Stimulated activated memory B cell treated with anti-CD40 and anti-IgM and Interleukin-4, amounts not matched to agents 10 μg/mL and 1 μg/mL and 100 μg/mL, for 72 hours (primary cell): ENCODE measurements at regions not wholly inside any gene's neighbourhood (a gene's known extent, or its start where the extent isn't known, plus 50 kb on each side); places are given as distances from the start of the nearest gene placed in this dataset.
"Not testable (repeated sequence)": the region's sequence is repeated elsewhere in the genome, so short reads cannot be mapped to it uniquely, and the experiment has no call there.

ENCODE experiments used
- ATAC-seq: fragments of 150-1000 bp; cut with Tn5 transposase; 2 replicates; pipeline ENCODE4 v1.10.0; 2021
- H3K27ac Mint-ChIP-seq: one replicate; pipeline ENCODE4 v1.8.0; 2022; ENCODE audit warnings: mild to moderate bottlenecking, mixed read lengths
- H3K27me3 Mint-ChIP-seq: one replicate; pipeline ENCODE4 v1.8.0; 2022; ENCODE audit warnings: mixed read lengths
- H3K36me3 Mint-ChIP-seq: one replicate; pipeline ENCODE4 v1.8.0; 2022; ENCODE audit warnings: mixed read lengths
- H3K4me1 Mint-ChIP-seq: one replicate; pipeline ENCODE4 v1.8.0; 2022; ENCODE audit warnings: mixed read lengths
- H3K4me3 Mint-ChIP-seq: one replicate; pipeline ENCODE4 v1.8.0; 2022; ENCODE audit warnings: mild to moderate bottlenecking, moderate library complexity, mixed read lengths
- H3K9me3 Mint-ChIP-seq: one replicate; pipeline ENCODE4 v1.8.0; 2022; ENCODE audit warnings: mixed read lengths

- Mint-ChIP-seq H3K27ac (no peak overlapping the region), H3K4me3 (no peak overlapping the region), H3K9me3 (peaks cover 7% of the 10 kb centered on the region), H3K36me3 (no peaks in the 10 kb centered on the region), H3K4me1 (peaks cover 5% of the 10 kb centered on the region), H3K27me3 (peaks cover 21% of the 10 kb centered on the region)
- no peak for ATAC-seq
Observed at GRCh38 chr14:71773898-71774481, 158.2 kb upstream of the RGS6 start.

DNA sequence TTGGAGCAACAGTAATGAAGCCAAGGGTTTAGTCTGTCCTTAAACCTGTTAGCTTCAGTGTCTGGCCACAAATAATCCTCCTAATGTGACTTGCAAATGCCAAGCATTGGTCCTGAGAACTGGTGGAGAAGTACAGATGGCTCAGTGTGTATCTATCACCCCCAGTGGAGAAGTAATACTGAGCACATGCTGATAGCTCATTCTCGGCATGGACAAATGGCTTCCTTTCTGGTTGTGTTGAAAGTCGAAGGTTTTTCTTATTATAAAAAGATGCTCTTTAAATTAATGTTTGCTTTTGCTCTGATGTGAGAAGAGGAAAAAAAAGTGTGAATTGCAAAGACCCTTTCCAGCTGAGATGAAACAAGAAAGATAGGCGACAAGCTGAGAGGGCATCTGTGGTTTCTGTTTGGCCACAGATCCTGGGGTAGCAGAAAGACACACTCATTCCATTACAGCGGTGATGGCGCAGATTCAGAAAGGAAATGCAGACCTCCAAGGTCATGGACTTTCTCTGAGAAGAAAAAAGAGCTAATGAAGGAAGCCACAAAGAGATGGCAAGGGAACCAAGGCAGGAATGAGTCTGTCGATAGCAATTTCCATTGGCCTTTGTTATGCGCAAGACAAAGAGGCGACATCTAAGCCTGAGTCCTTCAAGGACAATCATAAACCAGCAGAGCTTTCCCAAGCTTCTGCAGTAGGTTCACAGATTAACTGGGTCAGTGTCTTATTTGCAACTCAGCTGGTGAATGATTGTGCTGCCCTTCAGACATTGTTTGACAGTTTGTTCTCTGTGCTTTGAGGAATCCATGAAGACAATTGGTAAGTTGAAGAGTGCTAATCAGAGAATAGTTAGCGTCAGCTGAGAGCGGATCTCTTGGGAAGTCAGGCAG is 155.5 kb upstream of the RGS6 start:
- Mint-ChIP-seq H3K36me3 (no peaks in the 10 kb centered on the region), H3K9me3 (peaks cover 7% of the 10 kb centered on the region), H3K4me1 (peaks cover 5% of the 10 kb centered on the region), H3K27ac (no peak overlapping the region), H3K27me3 (peaks cover 20% of the 10 kb centered on the region), H3K4me3 (no peak overlapping the region)
- ATAC-seq: no peak

- Mint-ChIP-seq H3K27me3 (peaks cover 19% of the 10 kb centered on the region), H3K9me3 (peaks cover 2% of the 10 kb centered on the region), H3K4me1 (peaks cover 5% of the 10 kb centered on the region), H3K4me3 (no peak overlapping the region), H3K27ac (no peak overlapping the region), H3K36me3 (no peaks in the 10 kb centered on the region)
- no peak for ATAC-seq
Observed at GRCh38 chr14:71780075-71780474, 152.2 kb upstream of the RGS6 start.

- no peak for ATAC-seq
- peaks cover 5% of the 10 kb centered on the region for H3K4me1 Mint-ChIP-seq
- peaks cover 2% of the 10 kb centered on the region for H3K9me3 Mint-ChIP-seq
- H3K27ac Mint-ChIP-seq: no peak overlapping the region
- no peaks in the 10 kb centered on the region for H3K36me3 Mint-ChIP-seq
- no peak overlapping the region for H3K4me3 Mint-ChIP-seq
- peaks cover 19% of the 10 kb centered on the region for H3K27me3 Mint-ChIP-seq
Observed at GRCh38 chr14:71780822-71781221, 151.4 kb upstream of the RGS6 start.

DNA sequence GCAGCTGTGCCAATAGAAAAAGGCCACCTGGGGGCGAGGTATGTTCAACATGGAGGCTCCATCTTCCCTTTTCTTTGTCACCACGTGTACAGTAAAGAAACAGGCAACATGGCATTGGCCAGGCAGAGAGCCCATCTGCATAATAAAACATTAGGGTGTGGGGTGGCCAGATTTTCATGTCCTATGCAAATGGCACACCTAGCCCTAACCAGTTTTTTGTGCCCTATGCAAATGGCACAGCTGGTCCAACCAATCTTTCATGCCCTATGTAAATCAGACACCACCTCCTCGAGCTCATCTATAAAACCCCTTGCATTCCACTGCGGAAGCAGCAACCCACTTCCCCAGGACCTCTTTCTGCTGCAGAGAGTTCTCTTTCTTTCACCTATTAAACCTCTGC is 149.1 kb upstream of the RGS6 start:
- peaks cover 2% of the 10 kb centered on the region for H3K9me3 Mint-ChIP-seq
- no peaks in the 10 kb centered on the region for H3K4me1 Mint-ChIP-seq
- H3K36me3 Mint-ChIP-seq: no peaks in the 10 kb centered on the region
- ATAC-seq: no peak
- peaks cover 19% of the 10 kb centered on the region for H3K27me3 Mint-ChIP-seq
- H3K4me3 Mint-ChIP-seq: no peak overlapping the region
- H3K27ac Mint-ChIP-seq: no peak overlapping the region

DNA sequence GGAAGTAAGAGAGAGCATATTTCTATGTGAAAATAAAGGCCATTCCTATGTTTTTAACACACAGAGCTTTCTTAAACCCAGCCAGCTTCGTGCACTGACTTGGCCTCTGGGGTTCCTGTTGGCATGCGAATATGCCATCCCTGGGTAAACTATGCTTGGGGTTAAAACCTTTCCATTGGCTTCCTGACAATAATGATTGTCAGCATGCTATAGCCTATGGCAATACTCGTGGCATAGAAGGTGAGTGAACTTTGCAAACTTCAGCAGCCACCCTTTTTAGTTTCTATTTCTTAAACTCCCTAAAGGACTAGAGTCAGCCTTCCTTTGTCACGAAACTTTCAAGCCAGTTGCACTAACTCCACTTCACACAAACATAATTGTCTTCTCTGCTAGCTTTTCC is 148.4 kb upstream of the RGS6 start:
- ATAC-seq: no peak

DNA sequence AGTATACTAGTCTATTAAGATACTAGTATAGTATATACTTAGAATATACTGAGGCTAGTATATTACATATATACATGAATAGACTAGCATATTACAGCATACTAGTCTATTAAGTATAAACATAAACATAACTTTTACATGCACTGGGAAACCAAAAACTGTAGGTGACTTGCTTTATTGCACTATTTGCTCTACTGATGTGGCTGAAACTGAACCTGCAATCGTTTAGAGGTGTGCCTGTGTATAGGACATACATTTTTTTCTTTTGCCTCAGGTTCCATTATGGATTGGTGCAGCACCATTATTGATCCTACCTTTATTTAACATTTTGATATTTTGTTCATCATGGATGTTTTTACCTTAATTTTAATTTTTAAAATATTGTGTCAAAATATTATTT is 143.2 kb upstream of the RGS6 start:
- peaks cover 3% of the 10 kb centered on the region for H3K9me3 Mint-ChIP-seq
- no peak overlapping the region for H3K4me3 Mint-ChIP-seq
- H3K27ac Mint-ChIP-seq: no peak overlapping the region
- H3K4me1 Mint-ChIP-seq: no peaks in the 10 kb centered on the region
- H3K27me3 Mint-ChIP-seq: no peaks in the 10 kb centered on the region
- no peak for ATAC-seq
- no peaks in the 10 kb centered on the region for H3K36me3 Mint-ChIP-seq

More for the DNA sequence above, 148.4 kb upstream of the RGS6 start:
- Mint-ChIP-seq H3K36me3 (no peaks in the 10 kb centered on the region), H3K27me3 (peaks cover 19% of the 10 kb centered on the region), H3K27ac (no peak overlapping the region), H3K4me1 (no peaks in the 10 kb centered on the region), H3K9me3 (peaks cover 2% of the 10 kb centered on the region), H3K4me3 (no peak overlapping the region)

- ATAC-seq: no peak
- Mint-ChIP-seq H3K27ac (no peak overlapping the region), H3K9me3 (peaks cover 2% of the 10 kb centered on the region), H3K4me1 (no peaks in the 10 kb centered on the region), H3K4me3 (no peak overlapping the region), H3K27me3 (peaks cover 54% of the 10 kb centered on the region), H3K36me3 (no peaks in the 10 kb centered on the region)
Observed at GRCh38 chr14:71799841-71800240, 132.4 kb upstream of the RGS6 start.

GRCh38 chr14:71800878-71801277 is 131.4 kb upstream of the RGS6 start:
- ATAC-seq: no peak
- Mint-ChIP-seq H3K9me3 (peaks cover 2% of the 10 kb centered on the region), H3K4me3 (no peak overlapping the region), H3K27me3 (peaks cover 49% of the 10 kb centered on the region), H3K36me3 (no peaks in the 10 kb centered on the region), H3K27ac (no peak overlapping the region), H3K4me1 (no peaks in the 10 kb centered on the region)

DNA sequence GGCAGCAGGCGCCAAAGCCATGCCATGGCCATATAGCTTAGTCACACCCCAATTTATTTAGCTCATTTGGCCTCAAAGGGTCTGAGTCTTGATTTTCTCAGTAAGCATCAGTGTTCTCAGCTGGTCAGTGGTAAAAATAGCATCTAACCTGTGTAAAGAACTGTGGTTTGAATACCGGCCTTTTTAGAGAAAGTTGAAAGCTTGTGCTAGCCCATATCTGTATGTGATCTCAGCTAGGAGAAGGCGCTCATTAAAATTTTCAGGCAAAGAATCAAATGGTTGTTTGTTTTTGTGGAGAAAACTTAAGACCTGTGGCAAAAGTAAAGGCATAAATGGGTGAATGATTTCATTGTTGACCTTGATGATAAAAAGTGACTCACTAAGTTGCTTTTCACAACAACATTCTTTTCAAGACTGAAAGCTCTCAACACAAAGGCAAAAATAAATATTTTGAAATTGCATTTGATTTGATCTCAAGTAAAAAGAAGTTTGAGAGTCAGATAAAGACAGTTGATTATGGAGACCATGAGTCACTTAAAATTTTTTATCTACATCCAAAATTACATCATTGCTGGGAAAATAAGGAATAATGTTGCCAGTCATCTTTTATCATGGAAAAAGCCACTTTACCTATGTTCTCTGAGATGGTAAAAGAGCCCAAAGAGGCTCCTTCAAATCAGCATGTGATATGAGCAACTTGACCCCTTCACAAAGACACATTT is 128.5 kb upstream of the RGS6 start:
- Mint-ChIP-seq H3K27me3 (peaks cover 55% of the 10 kb centered on the region), H3K4me1 (no peaks in the 10 kb centered on the region), H3K9me3 (peaks cover 2% of the 10 kb centered on the region), H3K4me3 (no peak overlapping the region), H3K27ac (no peak overlapping the region), H3K36me3 (no peaks in the 10 kb centered on the region)
- ATAC-seq: no peak

GRCh38 chr14:71804992-71805391 is 127.2 kb upstream of the RGS6 start:
- Mint-ChIP-seq H3K9me3 (peaks cover 4% of the 10 kb centered on the region), H3K27me3 (peaks cover 55% of the 10 kb centered on the region), H3K36me3 (no peaks in the 10 kb centered on the region), H3K4me3 (no peak overlapping the region), H3K4me1 (no peaks in the 10 kb centered on the region), H3K27ac (no peak overlapping the region)
- ATAC-seq: no peak

GRCh38 chr14:71807049-71807448 is 125.2 kb upstream of the RGS6 start:
- not testable (repeated sequence) for H3K9me3 Mint-ChIP-seq, H3K27ac Mint-ChIP-seq, ATAC-seq, H3K4me3 Mint-ChIP-seq, H3K4me1 Mint-ChIP-seq, H3K36me3 Mint-ChIP-seq
- peaks cover 37% of the 10 kb centered on the region for H3K27me3 Mint-ChIP-seq

- H3K4me1 Mint-ChIP-seq, H3K9me3 Mint-ChIP-seq, H3K36me3 Mint-ChIP-seq, H3K27ac Mint-ChIP-seq, H3K4me3 Mint-ChIP-seq, ATAC-seq: not testable (repeated sequence)
- peaks cover 23% of the 10 kb centered on the region for H3K27me3 Mint-ChIP-seq
Observed at GRCh38 chr14:71810800-71811199, 121.4 kb upstream of the RGS6 start.

DNA sequence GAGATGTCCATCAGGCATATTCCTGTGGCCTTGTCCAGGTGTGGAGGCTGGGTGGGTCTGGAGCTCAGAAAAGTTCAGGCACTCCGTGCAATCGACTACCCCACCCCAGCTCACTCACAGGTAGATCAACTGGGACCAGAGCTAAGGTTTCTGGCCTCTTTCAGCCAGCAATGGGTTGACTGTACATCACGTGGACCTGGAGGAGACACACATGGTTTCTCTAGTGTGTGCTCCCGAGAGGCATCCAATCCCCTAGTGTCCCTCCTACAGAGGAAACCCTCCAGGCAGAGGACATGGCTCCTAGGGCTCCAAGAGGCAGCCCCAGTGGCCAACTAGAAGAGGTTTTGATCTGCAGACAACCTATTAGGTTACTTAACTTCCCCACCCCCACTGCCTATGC is 119.5 kb upstream of the RGS6 start:
- Mint-ChIP-seq H3K27ac (no peak overlapping the region), H3K9me3 (peaks cover 6% of the 10 kb centered on the region), H3K4me1 (no peaks in the 10 kb centered on the region), H3K27me3 (peaks cover 8% of the 10 kb centered on the region), H3K4me3 (no peak overlapping the region), H3K36me3 (no peaks in the 10 kb centered on the region)
- no peak for ATAC-seq

GRCh38 chr14:71815110-71815509 is 117.1 kb upstream of the RGS6 start:
- Mint-ChIP-seq H3K9me3 (peaks cover 3% of the 10 kb centered on the region), H3K4me1 (no peaks in the 10 kb centered on the region), H3K4me3 (no peak overlapping the region), H3K36me3 (no peaks in the 10 kb centered on the region), H3K27me3 (peaks cover 18% of the 10 kb centered on the region), H3K27ac (no peak overlapping the region)
- ATAC-seq: no peak
